ENCODE measurements at regions not wholly inside any gene's neighbourhood (a gene's known extent, or its start where the extent isn't known, plus 50 kb on each side); places are given as distances from the start of the nearest gene placed in this dataset.

DNA sequence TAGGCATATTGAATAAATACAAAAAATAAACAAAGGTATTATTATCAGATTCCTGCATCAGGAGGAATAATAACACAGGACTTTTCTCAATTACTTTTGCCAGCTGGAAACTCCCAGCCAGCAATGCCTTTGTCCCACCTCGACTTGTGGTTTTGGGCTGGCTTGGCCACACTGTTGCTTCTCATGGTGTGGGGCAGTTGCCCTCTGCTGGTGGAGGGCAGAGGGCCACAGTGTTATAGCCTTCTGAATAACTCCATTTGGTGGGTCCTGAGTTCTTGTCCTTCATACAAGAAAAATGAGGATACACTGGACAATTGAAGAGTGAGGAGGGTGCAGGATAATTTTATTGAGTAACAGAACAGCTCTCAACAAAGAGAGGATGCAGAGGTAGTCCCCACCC is 1206.0 kb upstream of the ADGRL3 start (continued):
- TF ChIP-seq, protein P1, sequence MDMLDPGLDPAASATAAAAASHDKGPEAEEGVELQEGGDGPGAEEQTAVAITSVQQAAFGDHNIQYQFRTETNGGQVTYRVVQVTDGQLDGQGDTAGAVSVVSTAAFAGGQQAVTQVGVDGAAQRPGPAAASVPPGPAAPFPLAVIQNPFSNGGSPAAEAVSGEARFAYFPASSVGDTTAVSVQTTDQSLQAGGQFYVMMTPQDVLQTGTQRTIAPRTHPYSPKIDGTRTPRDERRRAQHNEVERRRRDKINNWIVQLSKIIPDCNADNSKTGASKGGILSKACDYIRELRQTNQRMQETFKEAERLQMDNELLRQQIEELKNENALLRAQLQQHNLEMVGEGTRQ (IDR thresholded peaks at IDR 0.05; ENCODE audit: low read length), result no peak
- TF ChIP-seq RBBP5 (IDR thresholded peaks at IDR 0.05; ENCODE audit: borderline replicate concordance, low read depth, low read length) (no peak), RAD21 (IDR thresholded peaks at IDR 0.05 in 1 of 2, conservative IDR thresholded peaks at IDR 0.05 in 1 of 2; ENCODE audit: low read depth in 2 of 2, low read length in 2 of 2) (peak; percentile 72 to 74), SP1 (IDR thresholded peaks at IDR 0.05; ENCODE audit: low read depth, low read length) (no peak), KDM1A (IDR thresholded peaks at IDR 0.05; ENCODE audit: borderline replicate concordance, low read length) (no peak)
- TF ChIP-seq, protein P2, sequence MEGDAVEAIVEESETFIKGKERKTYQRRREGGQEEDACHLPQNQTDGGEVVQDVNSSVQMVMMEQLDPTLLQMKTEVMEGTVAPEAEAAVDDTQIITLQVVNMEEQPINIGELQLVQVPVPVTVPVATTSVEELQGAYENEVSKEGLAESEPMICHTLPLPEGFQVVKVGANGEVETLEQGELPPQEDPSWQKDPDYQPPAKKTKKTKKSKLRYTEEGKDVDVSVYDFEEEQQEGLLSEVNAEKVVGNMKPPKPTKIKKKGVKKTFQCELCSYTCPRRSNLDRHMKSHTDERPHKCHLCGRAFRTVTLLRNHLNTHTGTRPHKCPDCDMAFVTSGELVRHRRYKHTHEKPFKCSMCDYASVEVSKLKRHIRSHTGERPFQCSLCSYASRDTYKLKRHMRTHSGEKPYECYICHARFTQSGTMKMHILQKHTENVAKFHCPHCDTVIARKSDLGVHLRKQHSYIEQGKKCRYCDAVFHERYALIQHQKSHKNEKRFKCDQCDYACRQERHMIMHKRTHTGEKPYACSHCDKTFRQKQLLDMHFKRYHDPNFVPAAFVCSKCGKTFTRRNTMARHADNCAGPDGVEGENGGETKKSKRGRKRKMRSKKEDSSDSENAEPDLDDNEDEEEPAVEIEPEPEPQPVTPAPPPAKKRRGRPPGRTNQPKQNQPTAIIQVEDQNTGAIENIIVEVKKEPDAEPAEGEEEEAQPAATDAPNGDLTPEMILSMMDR (IDR thresholded peaks at IDR 0.05; ENCODE audit: control extremely low read depth in 1 of 3, insufficient read depth in 1 of 3, low read depth in 1 of 3, low read length in 3 of 3), result peak; percentile 49 to 67 (median 59)
